IMR-90 (cell line): ENCODE measurements at regions not wholly inside any gene's neighbourhood (a gene's known extent, or its start where the extent isn't known, plus 50 kb on each side); places are given as distances from the start of the nearest gene placed in this dataset.

ENCODE experiments used
- ATAC-seq: fragments of 200-7000 bp; cut with Tn5 transposase; 2 replicates; pipeline ENCODE4 v1.9.1; 2020; ENCODE audit warnings: low read depth, mild to moderate bottlenecking, moderate library complexity
- BruUV-seq: library from RNA; stranded (reverse); fragments of 400-500 nt; replicated peaks from 2 replicates; lab custom pipeline; 2021; lab: Mats Ljungman, UMichigan
- CTCF ChIA-PET: fragments of 300-600 bp; formaldehyde crosslinking; extraction: SDS; loops from one replicate; lab custom pipeline; 2021; ENCODE audit warnings: antibody characterized with exemption; lab: Yijun Ruan, JAX
- POLR2A ChIA-PET: fragments of 300-600 bp; sonication (Branson Sonifier 250); formaldehyde crosslinking; loops from one replicate; lab custom pipeline; 2022; ENCODE audit warnings: antibody characterized with exemption; ENCODE audit not compliant: unreplicated experiment; lab: Charles Lee
- DNase-seq: peaks from one replicate; pipeline ENCODE4 v3.0.0; 2013
- H2AFZ ChIP-seq: replicated peaks from 2 replicates; pipeline ENCODE3; 2013; ENCODE audit warnings: low read length, mild to moderate bottlenecking; ENCODE audit not compliant: poor library complexity
- H2AK5ac ChIP-seq: 2 replicates; pipeline ENCODE4 v1.6.1; 2013; ENCODE audit warnings: low read depth, low read length, inconsistent platforms
- H2AK9ac ChIP-seq: replicated peaks from 2 replicates; pipeline ENCODE3; 2013; ENCODE audit warnings: mild to moderate bottlenecking, low read depth, low read length, moderate library complexity; ENCODE audit not compliant: poor library complexity
- H2BK120ac ChIP-seq: 2 replicates; pipeline ENCODE4 v1.6.1; 2013; ENCODE audit warnings: low read depth, low read length, inconsistent platforms
- H2BK15ac ChIP-seq: 3 replicates; pipeline ENCODE4 v1.6.1; 2013; ENCODE audit warnings: low read depth, low read length, inconsistent platforms
- H2BK20ac ChIP-seq: 2 replicates; pipeline ENCODE4 v1.6.1; 2013; ENCODE audit warnings: low read depth, mild to moderate bottlenecking, inconsistent platforms, low read length, moderate library complexity
- H2BK5ac ChIP-seq: 2 replicates; pipeline ENCODE4 v1.6.1; 2013; ENCODE audit warnings: mild to moderate bottlenecking, low read depth, low read length, inconsistent platforms; ENCODE audit not compliant: poor library complexity, severe bottlenecking
- H3K14ac ChIP-seq: replicated peaks from 2 replicates; pipeline ENCODE4 v1.6.1; 2013; ENCODE audit warnings: low read depth, low read length, inconsistent platforms
- H3K18ac ChIP-seq: 2 replicates; pipeline ENCODE4 v1.6.1; 2013; ENCODE audit warnings: low read depth, low read length, control low read depth
- H3K23ac ChIP-seq: 2 replicates; pipeline ENCODE4 v1.6.1; 2013; ENCODE audit warnings: low read depth, low read length, inconsistent platforms
- H3K27ac ChIP-seq: 2 replicates; pipeline ENCODE4 v1.5.1; 2013; ENCODE audit warnings: mild to moderate bottlenecking, control low read depth, low read length; ENCODE audit not compliant: insufficient read depth
- H3K27me3 ChIP-seq: 2 replicates; pipeline ENCODE4 v1.6.1; 2013; ENCODE audit warnings: low read length; ENCODE audit not compliant: control insufficient read depth, insufficient read depth
- H3K36me3 ChIP-seq: 2 replicates; pipeline ENCODE4 v1.6.1; 2013; ENCODE audit warnings: low read length, mixed read lengths; ENCODE audit not compliant: control insufficient read depth, insufficient read depth
- H3K4ac ChIP-seq: 2 replicates; pipeline ENCODE4 v1.6.1; 2013; ENCODE audit warnings: low read depth, low read length, inconsistent platforms
- H3K4me1 ChIP-seq: 2 replicates; pipeline ENCODE4 v1.6.1; 2013; ENCODE audit warnings: low read length, mixed read lengths; ENCODE audit not compliant: control insufficient read depth, insufficient read depth
- H3K4me2 ChIP-seq: 2 replicates; pipeline ENCODE4 v1.6.1; 2013; ENCODE audit warnings: low read depth, mild to moderate bottlenecking, control low read depth, low read length, moderate library complexity
- H3K4me3 ChIP-seq: 2 replicates; pipeline ENCODE4 v1.5.1; 2013; ENCODE audit warnings: low read depth, mild to moderate bottlenecking, control low read depth, low read length, moderate library complexity; ENCODE audit not compliant: insufficient read depth
- H3K56ac ChIP-seq: 2 replicates; pipeline ENCODE4 v1.6.1; 2013; ENCODE audit warnings: low read length, inconsistent platforms; ENCODE audit not compliant: insufficient read depth; ENCODE audit errors: extremely low read depth
- H3K79me1 ChIP-seq, 2 experiments: 2 replicates each; pipeline ENCODE4 v1.6.1; 2013; ENCODE audit warnings: low read length in 2 of 2, inconsistent platforms in 1 of 2, low read depth in 1 of 2
- H3K9ac ChIP-seq: 2 replicates; pipeline ENCODE4 v1.6.1; 2013; ENCODE audit warnings: low read depth, low read length, control low read depth
- H3K9me1 ChIP-seq: 2 replicates; pipeline ENCODE4 v1.6.1; 2013; ENCODE audit warnings: low read length, inconsistent platforms; ENCODE audit not compliant: insufficient read depth
- H3K9me3 ChIP-seq: 2 replicates; pipeline ENCODE4 v1.6.1; 2013; ENCODE audit warnings: low read length; ENCODE audit not compliant: control insufficient read depth, insufficient read depth
- H4K20me1 ChIP-seq: 2 replicates; pipeline ENCODE4 v1.6.1; 2013; ENCODE audit warnings: low read length, inconsistent platforms; ENCODE audit not compliant: insufficient read depth
- H4K5ac ChIP-seq: 2 replicates; pipeline ENCODE4 v1.6.1; 2013; ENCODE audit warnings: mild to moderate bottlenecking, low read depth, low read length, control low read depth
- H4K8ac ChIP-seq, 2 experiments: 2 replicates each; pipeline ENCODE4 v1.6.1; 2013; ENCODE audit warnings: low read depth in 2 of 2, low read length in 2 of 2, control low read depth in 1 of 2, inconsistent platforms in 1 of 2
- H4K91ac ChIP-seq: 2 replicates; pipeline ENCODE4 v1.6.1; 2013; ENCODE audit warnings: low read depth, low read length, inconsistent platforms; ENCODE audit not compliant: insufficient read depth
- BHLHE40 ChIP-seq: fragments of 150-350 bp; IDR thresholded peaks from 2 replicates; pipeline ENCODE4 v1.6.1; 2016; ENCODE audit warnings: mild to moderate bottlenecking, low read depth, low read length
- CEBPB ChIP-seq: IDR thresholded peaks from 2 replicates; pipeline ENCODE4 v1.6.1; 2012; ENCODE audit warnings: low read depth, low read length, improper control_type of control experiment
- CHD1 ChIP-seq: IDR thresholded peaks from 2 replicates; pipeline ENCODE4 v1.6.1; 2012; ENCODE audit warnings: low read depth, low read length, improper control_type of control experiment
- FOS ChIP-seq: fragments of 150-350 bp; IDR thresholded peaks from 2 replicates; pipeline ENCODE4 v1.6.1; 2016; ENCODE audit warnings: low read depth, low read length
- MAFK ChIP-seq: IDR thresholded peaks from 2 replicates; pipeline ENCODE4 v1.6.1; 2012; ENCODE audit warnings: low read depth, low read length, improper control_type of control experiment
- MXI1 ChIP-seq: IDR thresholded peaks from 2 replicates; pipeline ENCODE4 v1.6.1; 2012; ENCODE audit warnings: low read depth, mild to moderate bottlenecking, low read length, moderate library complexity, borderline replicate concordance
- NFE2L2 ChIP-seq: fragments of 150-350 bp; IDR thresholded peaks from 2 replicates; pipeline ENCODE4 v1.6.1; 2016; ENCODE audit warnings: low read depth, mild to moderate bottlenecking, low read length
- RCOR1 ChIP-seq: IDR thresholded peaks from 2 replicates; pipeline ENCODE4 v1.6.1; 2012; ENCODE audit warnings: mild to moderate bottlenecking, low read length, improper control_type of control experiment; ENCODE audit not compliant: insufficient replicate concordance
- RFX5 ChIP-seq: IDR thresholded peaks from 2 replicates; pipeline ENCODE4 v1.8.0; 2012; ENCODE audit warnings: low read depth, mild to moderate bottlenecking, low read length, moderate library complexity
- SMC3 ChIP-seq: fragments of 150-350 bp; IDR thresholded peaks from 2 replicates; pipeline ENCODE4 v1.6.1; 2016; ENCODE audit warnings: low read depth, mild to moderate bottlenecking, antibody characterized with exemption, low read length, moderate library complexity
- WGBS, 2 experiments: methylation state at CpG; one replicate each; pipeline versions ENCODE4 v1.1.5 to v1.1.7; 2013; ENCODE audit warnings: missing lambda C conversion rate in 2 of 2; ENCODE audit not compliant: insufficient read length in 1 of 2; ENCODE audit errors: extremely low coverage in 2 of 2; 5-methylcytosine and 5-hydroxymethylcytosine counted together
- dilution Hi-C: fragments of 300-500 bp; cut with HindIII; formaldehyde crosslinking; loops from one replicate; pipeline ENCODE4 v1.14.3; 2018; ENCODE audit warnings: low sequenced_read_pairs; ENCODE audit not compliant: unreplicated experiment
- in situ Hi-C: fragments of 300-500 bp; cut with MboI; formaldehyde crosslinking; loops from 3 replicates; pipeline ENCODE4 v1.14.3; 2019; ENCODE audit warnings: low sequenced_read_pairs, inconsistent platforms, mixed read lengths
- intact Hi-C: fragments of 100-400 bp; cut with micrococcal nuclease; formaldehyde crosslinking; loops from 2 replicates; pipeline ENCODE4 v1.10.0; 2022
- TF ChIP-seq, protein P1 (sequence below): conservative IDR thresholded peaks from 2 replicates; pipeline ENCODE4 v1.5.1; 2012; ENCODE audit warnings: mild to moderate bottlenecking, low read depth, low read length, improper control_type of control experiment
- TF ChIP-seq, protein P2 (sequence below): fragments of 150-350 bp; IDR thresholded peaks from 2 replicates; pipeline ENCODE4 v1.6.1; 2016; ENCODE audit warnings: low read depth, mild to moderate bottlenecking, low read length, moderate library complexity, borderline replicate concordance
- TF ChIP-seq, protein P3 (sequence below): fragments of 150-350 bp; IDR thresholded peaks from 2 replicates; pipeline ENCODE4 v1.6.1; 2017; ENCODE audit warnings: mild to moderate bottlenecking, antibody characterized with exemption, low read length, low read depth

GRCh38 chr6:112695001-112695400, 347.9 kb downstream of the RFPL4B start:
- no peak overlapping the region for H3K9ac ChIP-seq
- no peaks in the 10 kb centered on the region for H3K36me3 ChIP-seq
- H3K79me1 ChIP-seq, result no peaks in the 10 kb centered on the region
- dilution Hi-C loops (no loop called here), intact Hi-C loops (no loop called here), in situ Hi-C loops (no loop called here)
- no peak overlapping the region for H2BK5ac ChIP-seq
- no peak overlapping the region for H3K14ac ChIP-seq
- ChIA-PET POLR2A (no interaction called here), CTCF (interaction anchor here (0.8 to 0.9 kb wide), 2 partner anchors 16 to 1160 kb away, joined by 4 to 6 read pairs; no protein-coding TSS in a partner anchor)
- H2AK9ac ChIP-seq, result no peak overlapping the region
- TF ChIP-seq FOS (no peak), NFE2L2 (no peak), CEBPB (no peak), RFX5 (no peak), CHD1 (no peak), MAFK (no peak), BHLHE40 (no peak), RCOR1 (no peak), SMC3 (no peak), MXI1 (no peak)
- TF ChIP-seq, protein P1, sequence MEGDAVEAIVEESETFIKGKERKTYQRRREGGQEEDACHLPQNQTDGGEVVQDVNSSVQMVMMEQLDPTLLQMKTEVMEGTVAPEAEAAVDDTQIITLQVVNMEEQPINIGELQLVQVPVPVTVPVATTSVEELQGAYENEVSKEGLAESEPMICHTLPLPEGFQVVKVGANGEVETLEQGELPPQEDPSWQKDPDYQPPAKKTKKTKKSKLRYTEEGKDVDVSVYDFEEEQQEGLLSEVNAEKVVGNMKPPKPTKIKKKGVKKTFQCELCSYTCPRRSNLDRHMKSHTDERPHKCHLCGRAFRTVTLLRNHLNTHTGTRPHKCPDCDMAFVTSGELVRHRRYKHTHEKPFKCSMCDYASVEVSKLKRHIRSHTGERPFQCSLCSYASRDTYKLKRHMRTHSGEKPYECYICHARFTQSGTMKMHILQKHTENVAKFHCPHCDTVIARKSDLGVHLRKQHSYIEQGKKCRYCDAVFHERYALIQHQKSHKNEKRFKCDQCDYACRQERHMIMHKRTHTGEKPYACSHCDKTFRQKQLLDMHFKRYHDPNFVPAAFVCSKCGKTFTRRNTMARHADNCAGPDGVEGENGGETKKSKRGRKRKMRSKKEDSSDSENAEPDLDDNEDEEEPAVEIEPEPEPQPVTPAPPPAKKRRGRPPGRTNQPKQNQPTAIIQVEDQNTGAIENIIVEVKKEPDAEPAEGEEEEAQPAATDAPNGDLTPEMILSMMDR, result no peak
- TF ChIP-seq, protein P2, sequence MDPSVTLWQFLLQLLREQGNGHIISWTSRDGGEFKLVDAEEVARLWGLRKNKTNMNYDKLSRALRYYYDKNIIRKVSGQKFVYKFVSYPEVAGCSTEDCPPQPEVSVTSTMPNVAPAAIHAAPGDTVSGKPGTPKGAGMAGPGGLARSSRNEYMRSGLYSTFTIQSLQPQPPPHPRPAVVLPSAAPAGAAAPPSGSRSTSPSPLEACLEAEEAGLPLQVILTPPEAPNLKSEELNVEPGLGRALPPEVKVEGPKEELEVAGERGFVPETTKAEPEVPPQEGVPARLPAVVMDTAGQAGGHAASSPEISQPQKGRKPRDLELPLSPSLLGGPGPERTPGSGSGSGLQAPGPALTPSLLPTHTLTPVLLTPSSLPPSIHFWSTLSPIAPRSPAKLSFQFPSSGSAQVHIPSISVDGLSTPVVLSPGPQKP, result no peak
- TF ChIP-seq, protein P3, sequence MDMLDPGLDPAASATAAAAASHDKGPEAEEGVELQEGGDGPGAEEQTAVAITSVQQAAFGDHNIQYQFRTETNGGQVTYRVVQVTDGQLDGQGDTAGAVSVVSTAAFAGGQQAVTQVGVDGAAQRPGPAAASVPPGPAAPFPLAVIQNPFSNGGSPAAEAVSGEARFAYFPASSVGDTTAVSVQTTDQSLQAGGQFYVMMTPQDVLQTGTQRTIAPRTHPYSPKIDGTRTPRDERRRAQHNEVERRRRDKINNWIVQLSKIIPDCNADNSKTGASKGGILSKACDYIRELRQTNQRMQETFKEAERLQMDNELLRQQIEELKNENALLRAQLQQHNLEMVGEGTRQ, result no peak
- no peak overlapping the region for H2BK15ac ChIP-seq
- H4K5ac ChIP-seq, result no peak overlapping the region
- no peak overlapping the region for H3K18ac ChIP-seq
- no peak overlapping the region for H2AK5ac ChIP-seq
- no peak overlapping the region for H2BK20ac ChIP-seq
- no peak overlapping the region for H3K4me2 ChIP-seq
- no peak overlapping the region for H3K4me3 ChIP-seq
- no peak overlapping the region for H2AFZ ChIP-seq
- H3K9me1 ChIP-seq, result peaks cover 4% of the 10 kb centered on the region; the same call in 1 of the 2 replicates
- H3K56ac ChIP-seq, result no peak overlapping the region
- H3K4ac ChIP-seq, result no peak overlapping the region
- no peaks in the 10 kb centered on the region for H3K9me3 ChIP-seq
- DNase-seq, result no peak
- H3K27me3 ChIP-seq, result no peaks in the 10 kb centered on the region
- no peak overlapping the region for H3K27ac ChIP-seq
- H4K8ac ChIP-seq, result no peak overlapping the region
- H3K23ac ChIP-seq, result no peak overlapping the region
- H3K4me1 ChIP-seq, result no peaks in the 10 kb centered on the region; the same call in 1 of the 2 replicates
- H4K91ac ChIP-seq, result no peak overlapping the region
- BruUV-seq, result no TSS peak
- no CpG with 5 or more reads among the region's 2 CpGs for WGBS, 2 experiments
- no peaks in the 10 kb centered on the region for H4K20me1 ChIP-seq
- no peak overlapping the region for H2BK120ac ChIP-seq
- no peak for ATAC-seq
